ENCODE measurements at regions not wholly inside any gene's neighbourhood (a gene's known extent, or its start where the extent isn't known, plus 50 kb on each side); places are given as distances from the start of the nearest gene placed in this dataset.

- no peak overlapping the region for H3K4me3 ChIP-seq (ENCODE audit: low read depth, poor library complexity, severe bottlenecking)
- WGBS, 2 donors = 18 to 52% methylated on average over 1 of the region's 1 CpG
- intact Hi-C loops (cut with DNase I; ENCODE audit: low total_unique reads) = no loop called here
- no peak for TF ChIP-seq CTCF (IDR thresholded peaks at IDR 0.05)
- TF ChIP-seq POLR2A (IDR thresholded peaks at IDR 0.05) = no peak
- DNase-seq (ENCODE audit: low spot score in 2 of 2) = no peak
These were observed 144.5 kb upstream of the GRM7 start for GRCh38 chr3:6716420-6716819.

GRCh38 chr3:6717026-6717943, 143.6 kb upstream of the GRM7 start:
- intact Hi-C loops (cut with DNase I; ENCODE audit: low total_unique reads) = no loop called here
- no peak for DNase-seq (ENCODE audit: low spot score in 2 of 2)
- 76 to 78% methylated on average over 6 of the region's 6 CpGs for WGBS, 2 donors
- no peak overlapping the region for H3K4me3 ChIP-seq (ENCODE audit: low read depth, poor library complexity, severe bottlenecking)
- TF ChIP-seq CTCF (IDR thresholded peaks at IDR 0.05) = no peak
- TF ChIP-seq POLR2A (IDR thresholded peaks at IDR 0.05) = no peak

GRCh38 chr3:6719999-6720398, 140.9 kb upstream of the GRM7 start:
- no peak for DNase-seq (ENCODE audit: low spot score in 2 of 2)
- no peak for TF ChIP-seq POLR2A (IDR thresholded peaks at IDR 0.05)
- no peak for TF ChIP-seq CTCF (IDR thresholded peaks at IDR 0.05)
- intact Hi-C loops (cut with DNase I; ENCODE audit: low total_unique reads) = no loop called here

GRCh38 chr3:6721491-6721890, 139.4 kb upstream of the GRM7 start:
- intact Hi-C loops (cut with DNase I; ENCODE audit: low total_unique reads) = no loop called here
- H3K4me3 ChIP-seq (ENCODE audit: low read depth, poor library complexity, severe bottlenecking) = no peak overlapping the region
- DNase-seq (ENCODE audit: low spot score in 2 of 2) = no peak
- WGBS, 2 donors = 82 to 87% methylated on average over 4 of the region's 4 CpGs
- no peak for TF ChIP-seq POLR2A (IDR thresholded peaks at IDR 0.05)
- no peak for TF ChIP-seq CTCF (IDR thresholded peaks at IDR 0.05)

More at GRCh38 chr3:6719999-6720398, 140.9 kb upstream of the GRM7 start:
- H3K4me3 ChIP-seq (ENCODE audit: low read depth, poor library complexity, severe bottlenecking) = no peak overlapping the region

- no peak overlapping the region for H3K4me3 ChIP-seq (ENCODE audit: low read depth, poor library complexity, severe bottlenecking)
These were observed 137.7 kb upstream of the GRM7 start for GRCh38 chr3:6723205-6723604.

More at GRCh38 chr3:6723205-6723604, 137.7 kb upstream of the GRM7 start:
- DNase-seq (ENCODE audit: low spot score in 2 of 2) = no peak
- TF ChIP-seq POLR2A (IDR thresholded peaks at IDR 0.05) (no peak), CTCF (IDR thresholded peaks at IDR 0.05) (no peak)
- intact Hi-C loops (cut with DNase I; ENCODE audit: low total_unique reads) = no loop called here
